ENCODE measurements at regions not wholly inside any gene's neighbourhood (a gene's known extent, or its start where the extent isn't known, plus 50 kb on each side); places are given as distances from the start of the nearest gene placed in this dataset.

DNA sequence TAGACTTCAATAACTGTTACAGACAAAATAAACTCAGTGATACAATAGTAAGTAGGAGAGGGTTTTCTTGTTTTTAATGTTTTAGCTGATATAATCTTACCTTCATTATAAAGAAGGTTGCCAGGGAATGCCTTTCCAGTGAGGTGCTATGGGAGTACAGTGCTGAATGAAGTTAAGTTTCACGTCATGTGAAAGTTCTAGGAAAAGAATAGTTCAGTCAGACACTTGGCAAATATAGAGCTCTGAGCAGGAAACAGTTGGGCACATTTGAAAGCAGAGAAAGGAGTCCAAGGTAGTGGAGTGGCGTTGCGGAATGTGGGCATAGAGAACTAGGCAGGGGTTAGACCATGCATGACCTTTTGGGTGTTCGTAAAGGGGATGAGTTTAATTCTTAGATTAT lies 88.6 kb upstream of the DCN start:
- TF ChIP-seq YY1 (IDR thresholded peaks at IDR 0.05; ENCODE audit: insufficient read depth, insufficient read length) = no peak
- TF ChIP-seq ZNF274 (IDR thresholded peaks at IDR 0.05; ENCODE audit: low read depth, low read length) = no peak
